ENCODE measurements at regions not wholly inside any gene's neighbourhood (a gene's known extent, or its start where the extent isn't known, plus 50 kb on each side); places are given as distances from the start of the nearest gene placed in this dataset.

DNA sequence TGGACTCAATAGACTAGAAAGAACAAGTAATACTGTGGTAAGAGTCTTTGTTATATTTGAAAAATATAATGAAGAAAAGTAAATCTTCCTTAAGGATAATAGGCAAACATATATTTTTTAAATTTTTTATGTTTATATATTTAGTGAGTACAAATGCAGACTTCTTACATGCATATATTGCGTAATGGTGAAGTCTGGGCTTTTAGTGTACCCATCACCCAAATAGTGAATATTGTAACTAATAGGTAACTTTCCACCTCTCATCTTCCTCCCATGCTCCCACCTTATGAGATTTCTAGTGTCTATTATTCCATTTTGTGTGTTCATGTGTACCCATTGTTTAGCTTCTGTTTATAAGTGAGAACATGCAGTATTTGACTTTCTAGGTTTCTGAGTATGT is 711.2 kb upstream of the NDST4 start:
- Histone ChIP-seq H3T11ph (ENCODE audit: low read length) (no peak overlapping the region), H4K5ac (ENCODE audit: insufficient read length, low read depth, low read length) (no peak overlapping the region), H3K9me3 (ENCODE audit: control insufficient read depth, low read depth, low read length) (no peaks in the 10 kb centered on the region), H4K20me1 (ENCODE audit: control insufficient read depth, insufficient read depth, insufficient read length) (no peaks in the 10 kb centered on the region), H3K4me1 (ENCODE audit: insufficient read depth, low read length) (no peaks in the 10 kb centered on the region), H2AFZ (ENCODE audit: low read length) (no peak overlapping the region), H2AK5ac (ENCODE audit: insufficient read length, low read length) (no peak overlapping the region), H3K79me2 (ENCODE audit: insufficient read depth, low read length) (no peaks in the 10 kb centered on the region), H3K4me2 (ENCODE audit: insufficient read depth, insufficient read length, low read length) (no peak overlapping the region), H3K27ac (ENCODE audit: insufficient read length, low read depth, low read length) (no peak overlapping the region), H4K91ac (ENCODE audit: insufficient read length, low read depth, low read length) (no peak overlapping the region), H4K8ac (replicated peaks; ENCODE audit: insufficient read length, low read depth, low read length) (no peak overlapping the region), H3K23me2 (ENCODE audit: insufficient read length, low read depth, low read length, poor library complexity, severe bottlenecking) (no peaks in the 10 kb centered on the region), H3K4ac (ENCODE audit: low read depth, low read length) (no peak overlapping the region), H2BK15ac (ENCODE audit: low read depth, low read length) (no peak overlapping the region), H2BK5ac (ENCODE audit: insufficient read length, low read length) (no peak overlapping the region), H2BK120ac (ENCODE audit: low read depth, low read length, poor library complexity, severe bottlenecking) (no peak overlapping the region), H3K14ac (ENCODE audit: insufficient read depth, low read length) (no peak overlapping the region), H3K56ac (ENCODE audit: insufficient read length, low read depth, low read length) (no peak overlapping the region), H3K18ac (ENCODE audit: insufficient read length, low read depth, low read length) (no peak overlapping the region), H3K23ac (ENCODE audit: insufficient read length, low read depth, low read length) (no peak overlapping the region), H3K27me3 (ENCODE audit: insufficient read depth, low read length) (no peaks in the 10 kb centered on the region), H3K9ac (ENCODE audit: extremely low read depth, insufficient read length, low read length) (no peak overlapping the region), H2BK20ac (ENCODE audit: low read depth, low read length, poor library complexity, severe bottlenecking) (no peak overlapping the region), H3K79me1 (ENCODE audit: insufficient read depth, low read depth, low read length, poor library complexity, severe bottlenecking) (no peaks in the 10 kb centered on the region), H2BK12ac (ENCODE audit: insufficient read length, low read depth, low read length) (no peak overlapping the region)
- TF ChIP-seq, protein P1, sequence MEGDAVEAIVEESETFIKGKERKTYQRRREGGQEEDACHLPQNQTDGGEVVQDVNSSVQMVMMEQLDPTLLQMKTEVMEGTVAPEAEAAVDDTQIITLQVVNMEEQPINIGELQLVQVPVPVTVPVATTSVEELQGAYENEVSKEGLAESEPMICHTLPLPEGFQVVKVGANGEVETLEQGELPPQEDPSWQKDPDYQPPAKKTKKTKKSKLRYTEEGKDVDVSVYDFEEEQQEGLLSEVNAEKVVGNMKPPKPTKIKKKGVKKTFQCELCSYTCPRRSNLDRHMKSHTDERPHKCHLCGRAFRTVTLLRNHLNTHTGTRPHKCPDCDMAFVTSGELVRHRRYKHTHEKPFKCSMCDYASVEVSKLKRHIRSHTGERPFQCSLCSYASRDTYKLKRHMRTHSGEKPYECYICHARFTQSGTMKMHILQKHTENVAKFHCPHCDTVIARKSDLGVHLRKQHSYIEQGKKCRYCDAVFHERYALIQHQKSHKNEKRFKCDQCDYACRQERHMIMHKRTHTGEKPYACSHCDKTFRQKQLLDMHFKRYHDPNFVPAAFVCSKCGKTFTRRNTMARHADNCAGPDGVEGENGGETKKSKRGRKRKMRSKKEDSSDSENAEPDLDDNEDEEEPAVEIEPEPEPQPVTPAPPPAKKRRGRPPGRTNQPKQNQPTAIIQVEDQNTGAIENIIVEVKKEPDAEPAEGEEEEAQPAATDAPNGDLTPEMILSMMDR (conservative IDR thresholded peaks at IDR 0.05): no peak
- Mint-ChIP-seq H3K36me3 (ENCODE audit: insufficient read depth in 1 of 3, low read depth in 3 of 3) (no peaks in the 10 kb centered on the region), H3K4me1 (no peaks in the 10 kb centered on the region), H3K4me3 (no peak overlapping the region), H3K27me3 (ENCODE audit: low read depth) (no peaks in the 10 kb centered on the region), H3K9me3 (peaks cover 0 to 1% of the 10 kb centered on the region in 2 experiments; a peak in 1 of 5 replicates), H3K27ac (no peak overlapping the region)
- DNase-seq: no peak
- WGBS (ENCODE audit: extremely low coverage, insufficient read length, low lambda C conversion rate): no CpG with 5 or more reads among the region's 1 CpG
